Adipocyte (in vitro differentiated cells): ENCODE measurements at regions not wholly inside any gene's neighbourhood (a gene's known extent, or its start where the extent isn't known, plus 50 kb on each side); places are given as distances from the start of the nearest gene placed in this dataset.
A peak's percentile ranks its signal among the peaks of the same experiment; 100 is the strongest.

ENCODE experiments used
- DNase-seq: peaks from one replicate; pipeline ENCODE4 v3.0.0-alpha.2; 2015; ENCODE audit warnings: low read depth
- H3K27me3 ChIP-seq: replicated peaks from 2 replicates; pipeline ENCODE4 v1.7.0; 2013; ENCODE audit warnings: mild to moderate bottlenecking, low read length, moderate library complexity; ENCODE audit not compliant: control insufficient read depth, insufficient read depth
- H3K36me3 ChIP-seq: 2 replicates; pipeline ENCODE4 v1.7.0; 2013; ENCODE audit warnings: low read length, mild to moderate bottlenecking, moderate library complexity; ENCODE audit not compliant: control insufficient read depth, insufficient read depth, severe bottlenecking
- H3K4me1 ChIP-seq: 2 replicates; pipeline ENCODE4 v1.7.0; 2013; ENCODE audit warnings: mild to moderate bottlenecking, low read length, moderate library complexity; ENCODE audit not compliant: control insufficient read depth, insufficient read depth
- H3K4me3 ChIP-seq: 2 replicates; pipeline ENCODE4 v1.7.0; 2013; ENCODE audit warnings: mild to moderate bottlenecking, low read length, moderate library complexity
- H3K9ac ChIP-seq: 2 replicates; pipeline ENCODE4 v1.7.0; 2013; ENCODE audit warnings: mild to moderate bottlenecking, low read length, moderate library complexity
- H3K9me3 ChIP-seq: 2 replicates; pipeline ENCODE4 v1.7.0; 2013; ENCODE audit warnings: mild to moderate bottlenecking, low read length, moderate library complexity; ENCODE audit not compliant: control insufficient read depth

DNA sequence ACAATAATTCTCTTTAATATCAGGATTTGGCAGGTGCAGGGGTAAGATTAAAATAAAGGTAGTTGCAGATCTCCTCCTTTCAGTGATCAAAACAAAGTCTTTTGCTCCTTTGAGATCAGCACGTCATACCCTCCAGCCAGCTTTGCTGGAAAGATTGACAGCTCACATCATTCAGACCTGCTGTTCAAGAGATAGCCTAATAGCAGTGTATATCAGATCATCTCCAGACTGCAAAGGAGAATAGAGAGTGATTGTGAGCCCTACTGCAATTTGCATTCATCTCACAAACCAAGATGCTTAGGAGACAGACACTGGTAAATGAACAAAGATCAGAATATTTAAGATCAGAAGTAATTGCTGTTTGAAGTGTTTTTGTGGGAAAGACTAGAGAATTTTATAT is 135.8 kb upstream of the DSEL start:
- Histone ChIP-seq H3K9ac (peak overlapping the region; percentile 52), H3K4me1 (peaks cover 21% of the 10 kb centered on the region), H3K9me3 (no peaks in the 10 kb centered on the region), H3K36me3 (no peaks in the 10 kb centered on the region), H3K4me3 (no peak overlapping the region), H3K27me3 (no peaks in the 10 kb centered on the region)
- no peak for DNase-seq

DNA sequence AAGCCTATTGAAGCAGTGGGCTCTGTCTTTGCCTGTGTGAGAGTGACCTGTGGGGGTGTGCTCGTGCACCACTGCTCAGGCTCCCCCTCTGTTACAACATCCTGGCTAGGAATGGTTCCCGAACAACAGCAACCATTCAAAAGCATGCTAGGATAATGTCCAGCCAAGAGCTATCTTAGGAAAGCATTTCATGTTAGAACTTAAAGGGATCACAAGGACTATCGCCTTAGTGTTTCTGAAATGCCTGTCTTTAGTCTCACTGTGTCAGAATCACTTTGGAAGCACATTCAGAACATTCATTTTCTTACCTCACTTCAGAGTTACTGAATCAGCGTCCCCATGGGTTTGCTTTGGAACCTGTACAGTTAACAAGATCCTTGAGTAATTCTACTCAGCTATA is 134.9 kb upstream of the DSEL start:
- no peaks in the 10 kb centered on the region for H3K27me3 ChIP-seq
- H3K9me3 ChIP-seq: no peaks in the 10 kb centered on the region
- peak overlapping the region; percentile 76 for H3K4me3 ChIP-seq
- H3K36me3 ChIP-seq: no peaks in the 10 kb centered on the region
- no peak for DNase-seq
- peaks cover 21% of the 10 kb centered on the region for H3K4me1 ChIP-seq
- H3K9ac ChIP-seq: peak overlapping the region; percentile 74

DNA sequence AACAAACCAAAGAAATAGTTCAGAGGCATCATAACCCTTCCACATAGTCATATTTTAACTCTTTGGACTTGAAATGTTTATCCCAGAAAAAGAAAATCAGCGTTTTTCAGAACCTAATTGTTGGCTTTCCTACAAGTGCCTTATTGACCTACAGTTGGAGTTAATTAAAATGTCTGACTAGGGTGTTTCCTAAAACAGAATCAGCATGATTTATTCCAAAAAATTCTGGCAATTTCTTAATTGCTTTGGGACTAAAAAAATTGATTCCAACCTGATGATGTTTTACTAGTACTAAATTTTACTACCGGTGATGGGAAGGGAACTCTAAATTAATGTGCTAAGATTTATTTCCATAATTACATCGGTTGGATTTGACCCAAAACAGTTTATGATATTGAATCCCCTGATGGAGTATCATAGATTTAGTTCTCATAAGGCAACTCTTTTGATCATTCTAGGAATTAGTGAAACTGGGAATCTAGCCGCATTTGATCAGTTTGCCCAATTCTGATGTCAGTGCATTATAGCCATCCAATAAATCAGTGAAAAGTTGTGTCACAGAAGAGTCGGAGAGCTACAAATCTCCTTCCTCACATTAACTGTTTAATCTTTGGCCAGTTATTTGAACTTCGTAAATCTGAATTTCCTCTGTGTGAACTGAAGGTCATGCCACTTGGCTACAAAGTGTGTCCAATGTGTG is 134.3 kb upstream of the DSEL start:
- DNase-seq: no peak
- Histone ChIP-seq H3K4me3 (peak overlapping the region; percentile 76), H3K4me1 (peaks cover 21% of the 10 kb centered on the region), H3K27me3 (no peaks in the 10 kb centered on the region), H3K9ac (peak overlapping the region; percentile 74), H3K9me3 (no peaks in the 10 kb centered on the region), H3K36me3 (no peaks in the 10 kb centered on the region)

DNA sequence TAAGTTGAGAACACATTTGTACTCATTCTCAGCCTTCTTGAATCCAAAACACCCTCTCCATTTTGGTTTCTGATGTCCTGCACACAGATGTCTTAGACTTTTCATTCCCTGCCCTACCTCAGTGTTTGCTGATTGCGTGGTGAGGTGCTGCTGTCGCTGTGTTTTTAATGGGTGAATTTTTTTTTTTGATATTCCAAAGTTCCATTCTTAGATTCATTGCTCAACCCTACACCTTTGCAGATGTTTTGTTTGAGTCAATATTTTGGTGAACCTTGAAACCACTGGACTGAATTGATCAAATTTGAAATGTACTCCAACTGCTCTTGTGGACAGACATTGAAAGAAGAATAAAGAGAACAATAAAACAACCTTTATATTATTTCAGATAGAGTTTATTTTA is 130.4 kb upstream of the DSEL start:
- DNase-seq: no peak
- H3K27me3 ChIP-seq: no peaks in the 10 kb centered on the region

DNA sequence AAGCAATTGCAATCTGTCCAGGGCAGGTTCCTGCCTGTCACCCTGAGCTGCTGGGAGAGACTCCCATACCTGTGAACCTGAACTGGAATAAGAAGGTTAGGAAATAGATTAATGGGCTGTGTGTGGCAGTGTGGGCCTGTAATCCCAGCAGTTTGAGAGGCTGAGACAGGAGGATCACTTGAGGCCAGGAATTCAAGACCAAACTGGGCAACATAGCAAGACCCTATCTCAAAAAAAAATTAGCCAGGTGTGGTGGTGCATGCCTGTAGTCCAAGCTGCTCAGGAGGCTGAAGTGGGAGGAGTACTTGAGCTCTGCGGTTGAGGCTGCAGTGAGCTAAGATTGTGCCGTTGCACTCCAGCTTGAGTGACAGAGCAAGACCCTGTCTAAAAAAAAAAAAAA is 127.7 kb upstream of the DSEL start:
- no peak for DNase-seq
- Histone ChIP-seq H3K9me3 (no peaks in the 10 kb centered on the region), H3K4me1 (no peaks in the 10 kb centered on the region), H3K9ac (no peak overlapping the region), H3K36me3 (no peaks in the 10 kb centered on the region), H3K27me3 (no peaks in the 10 kb centered on the region), H3K4me3 (no peak overlapping the region)

More for the DNA sequence above, 130.4 kb upstream of the DSEL start:
- no peaks in the 10 kb centered on the region for H3K9me3 ChIP-seq
- no peaks in the 10 kb centered on the region for H3K36me3 ChIP-seq
- no peak overlapping the region for H3K9ac ChIP-seq
- no peak overlapping the region for H3K4me3 ChIP-seq
- H3K4me1 ChIP-seq: peaks cover 15% of the 10 kb centered on the region

DNA sequence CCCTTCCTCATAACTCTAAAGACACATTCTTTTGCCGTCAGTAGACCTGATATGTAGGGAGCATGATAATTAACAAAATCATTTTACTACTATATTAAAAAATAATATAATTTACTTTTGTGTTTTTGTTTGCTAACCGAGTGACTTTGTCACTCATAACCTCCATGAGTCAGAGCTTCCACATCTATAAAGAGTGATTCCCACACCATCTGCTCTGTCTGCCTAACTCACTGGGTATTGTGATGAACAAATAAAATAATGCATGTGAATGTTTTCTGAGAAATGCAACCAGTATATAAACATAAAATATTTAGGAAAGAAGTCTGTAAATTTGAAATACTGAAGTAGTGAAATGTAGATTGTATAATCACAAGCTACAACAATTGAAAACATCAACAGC is 123.4 kb upstream of the DSEL start:
- no peaks in the 10 kb centered on the region for H3K36me3 ChIP-seq
- no peaks in the 10 kb centered on the region for H3K4me1 ChIP-seq
- H3K4me3 ChIP-seq: no peak overlapping the region
- no peak overlapping the region for H3K9ac ChIP-seq
- no peaks in the 10 kb centered on the region for H3K27me3 ChIP-seq
- no peaks in the 10 kb centered on the region for H3K9me3 ChIP-seq
- DNase-seq: no peak

DNA sequence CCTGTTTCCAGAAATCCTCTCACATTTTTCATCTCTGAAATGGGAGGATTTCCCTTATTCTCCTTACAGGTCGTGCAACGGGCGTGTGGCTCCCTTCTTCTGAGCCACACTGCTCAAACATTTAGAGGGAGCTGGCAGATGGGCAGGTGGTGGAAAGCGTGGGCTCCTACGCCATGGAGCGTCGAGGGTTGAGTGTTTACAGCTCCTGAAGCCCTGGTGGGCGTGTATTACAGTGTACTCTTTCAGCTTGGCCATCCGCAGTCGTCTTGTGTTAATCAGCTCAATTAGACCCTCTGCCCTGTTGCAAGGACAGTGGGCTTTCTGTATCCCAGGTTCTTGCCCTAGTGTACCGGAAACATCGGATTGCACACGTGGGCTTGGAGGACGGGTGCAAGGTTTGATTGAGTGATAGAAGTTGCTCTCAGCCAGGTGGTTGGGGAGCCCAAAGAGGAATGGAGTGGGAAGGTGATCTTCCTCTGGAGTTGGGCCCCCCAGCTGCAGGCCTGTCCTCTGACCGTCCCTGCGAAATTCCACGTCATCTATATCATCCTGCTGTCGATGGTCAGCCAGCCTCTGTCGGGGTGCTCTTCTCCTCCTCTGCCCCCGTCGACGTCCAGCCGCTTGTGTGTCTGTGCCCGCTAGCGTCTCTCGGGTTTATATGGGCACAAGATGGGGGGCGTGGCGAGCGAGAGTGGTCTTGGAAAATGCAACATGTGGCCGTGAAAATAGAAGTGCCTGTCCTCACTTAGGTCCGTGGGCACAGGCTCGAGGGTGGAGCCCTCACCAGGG is 120.3 kb upstream of the DSEL start:
- no peak overlapping the region for H3K9ac ChIP-seq
- H3K4me3 ChIP-seq: no peak overlapping the region
- H3K36me3 ChIP-seq: no peaks in the 10 kb centered on the region
- no peaks in the 10 kb centered on the region for H3K27me3 ChIP-seq
- H3K4me1 ChIP-seq: no peaks in the 10 kb centered on the region
- H3K9me3 ChIP-seq: no peaks in the 10 kb centered on the region
- DNase-seq: no peak

DNA sequence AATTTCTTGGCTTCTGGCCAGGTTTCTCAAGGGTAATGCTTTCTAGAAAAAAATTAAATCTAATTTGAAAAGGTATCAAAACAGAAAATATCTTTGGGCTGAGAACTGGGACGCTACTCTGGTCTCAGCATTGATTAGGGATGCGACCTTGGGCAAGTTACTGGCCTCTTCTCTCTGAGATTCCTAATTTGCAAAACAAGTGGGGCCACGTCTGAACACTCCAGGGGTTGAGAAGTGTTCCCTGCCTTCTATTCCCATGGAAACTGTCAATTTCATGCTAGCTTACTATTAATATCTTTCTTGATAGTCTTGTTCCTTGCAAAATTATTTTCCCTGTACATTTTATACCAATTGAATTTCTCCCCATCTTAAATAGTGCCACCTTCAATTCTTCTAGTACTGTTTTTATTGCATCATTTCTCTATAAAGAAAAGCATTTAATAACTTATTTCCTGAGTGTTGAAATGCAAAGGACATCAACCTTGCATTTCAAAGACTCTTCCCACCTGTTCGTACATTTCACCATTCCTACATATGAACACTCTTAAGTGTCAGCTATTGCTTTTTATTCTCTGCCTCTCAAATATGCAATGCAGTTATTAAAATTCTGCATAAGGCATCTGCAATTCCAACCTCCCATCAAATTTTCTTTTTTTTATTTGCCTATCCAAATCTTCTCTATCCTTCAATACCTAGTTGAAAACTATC is 118.3 kb upstream of the DSEL start:
- Histone ChIP-seq H3K27me3 (no peaks in the 10 kb centered on the region), H3K9me3 (no peaks in the 10 kb centered on the region), H3K9ac (no peak overlapping the region), H3K36me3 (no peaks in the 10 kb centered on the region), H3K4me1 (no peaks in the 10 kb centered on the region), H3K4me3 (no peak overlapping the region)
- DNase-seq: no peak

DNA sequence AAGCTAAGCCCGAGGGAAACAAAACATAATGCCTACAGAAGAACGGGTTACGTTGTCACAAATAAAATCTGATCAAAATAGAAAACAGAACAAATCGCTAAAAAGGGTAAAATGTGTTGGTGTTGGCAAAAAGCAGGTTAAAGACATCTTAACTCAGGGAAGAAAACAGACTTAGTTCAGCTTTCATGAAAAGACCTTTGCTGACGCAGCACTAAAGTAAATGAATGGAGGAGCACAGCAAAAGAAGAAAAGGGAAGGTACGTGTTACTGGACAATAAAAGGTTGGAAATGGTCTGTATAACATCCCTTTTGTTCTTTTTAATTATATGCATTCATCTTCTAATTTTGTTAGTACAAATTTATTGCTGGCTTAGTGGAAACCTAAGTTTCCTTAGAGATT is 117.4 kb upstream of the DSEL start:
- Histone ChIP-seq H3K4me3 (no peak overlapping the region), H3K9me3 (no peaks in the 10 kb centered on the region), H3K27me3 (no peaks in the 10 kb centered on the region), H3K36me3 (no peaks in the 10 kb centered on the region), H3K4me1 (no peaks in the 10 kb centered on the region), H3K9ac (no peak overlapping the region)
- DNase-seq: no peak

DNA sequence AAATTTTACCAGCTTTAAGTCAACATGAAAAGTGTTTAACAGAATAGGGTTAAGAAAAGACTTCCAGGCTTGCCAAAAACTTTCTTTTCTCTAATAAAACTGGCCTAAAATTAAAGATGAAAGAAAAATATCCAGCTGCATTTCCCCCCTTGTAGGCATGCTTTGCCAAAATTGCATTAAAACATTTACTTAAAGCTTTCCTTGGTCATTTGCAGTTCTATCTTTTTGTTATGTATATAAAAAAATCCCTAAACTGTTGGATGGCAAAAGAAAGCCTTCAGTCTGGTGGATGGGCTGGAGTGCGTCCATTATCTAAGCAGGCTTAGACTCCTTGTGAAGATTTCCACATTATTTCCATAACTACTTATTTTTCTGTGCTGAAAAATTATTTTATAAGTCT is 105.4 kb upstream of the DSEL start:
- H3K9ac ChIP-seq: no peak overlapping the region
- no peaks in the 10 kb centered on the region for H3K4me1 ChIP-seq

DNA sequence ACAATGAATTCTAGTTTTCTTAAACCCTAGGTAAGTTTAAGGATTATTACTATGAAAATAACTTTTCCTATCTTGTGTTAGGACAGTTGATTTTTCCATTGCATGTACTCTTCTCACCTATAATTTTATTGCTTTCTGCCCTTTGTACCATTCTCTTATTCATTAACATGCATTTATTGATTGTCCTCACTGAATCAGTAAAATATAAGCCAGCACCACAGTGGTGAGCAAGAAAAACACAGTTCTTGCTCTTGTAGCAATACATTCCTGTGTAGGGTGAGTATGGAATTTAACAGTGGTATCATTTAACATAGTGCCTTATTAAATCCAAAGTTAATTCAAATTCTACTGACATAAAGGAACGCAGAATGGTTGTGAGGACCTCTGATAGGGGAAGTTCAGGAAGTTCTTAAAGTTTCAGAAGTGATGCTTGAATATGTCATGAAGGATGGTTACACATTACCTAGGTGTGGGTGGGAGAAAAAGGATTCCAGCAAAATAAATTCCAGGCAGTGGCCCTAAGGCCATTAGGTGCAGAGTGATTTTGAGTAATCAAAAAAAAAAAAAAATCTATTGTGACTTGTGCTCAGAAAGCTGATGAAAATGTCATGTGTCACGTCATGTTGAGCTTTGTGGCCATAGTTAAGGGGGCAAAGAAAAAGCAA is 104.7 kb upstream of the DSEL start:
- H3K27me3 ChIP-seq: no peaks in the 10 kb centered on the region
- no peaks in the 10 kb centered on the region for H3K9me3 ChIP-seq
- DNase-seq: no peak

More for the DNA sequence above, 105.4 kb upstream of the DSEL start:
- Histone ChIP-seq H3K27me3 (no peaks in the 10 kb centered on the region), H3K4me3 (no peak overlapping the region), H3K9me3 (no peaks in the 10 kb centered on the region), H3K36me3 (no peaks in the 10 kb centered on the region)
- DNase-seq: no peak

More for the DNA sequence above, 104.7 kb upstream of the DSEL start:
- Histone ChIP-seq H3K36me3 (no peaks in the 10 kb centered on the region), H3K4me1 (no peaks in the 10 kb centered on the region), H3K9ac (no peak overlapping the region), H3K4me3 (no peak overlapping the region)
